Stimulated activated effector memory CD8-positive, alpha-beta T cell treated with anti-CD3 and anti-CD28 coated beads, Interleukin-12 subunit alpha, Interleukin-12 subunit beta, amount 100 ng/mL, for 72 hours (primary cell): ENCODE measurements at regions not wholly inside any gene's neighbourhood (a gene's known extent, or its start where the extent isn't known, plus 50 kb on each side); places are given as distances from the start of the nearest gene placed in this dataset.
"Not testable (repeated sequence)": the region's sequence is repeated elsewhere in the genome, so short reads cannot be mapped to it uniquely, and the experiment has no call there.

Experiments used
- ATAC-seq: fragments of 150-1000 bp; cut with Tn5 transposase; 2 replicates; pipeline ENCODE4 v1.10.0; 2021
- DNase-seq, 2 donors: peaks; one replicate each; pipeline ENCODE4 v3.0.0; 2021 to 2022; ENCODE audit warnings: low spot score in 2 of 2
- H3K27ac Mint-ChIP-seq: one replicate; pipeline ENCODE4 v1.8.0; 2022; ENCODE audit warnings: mild to moderate bottlenecking, mixed read lengths
- H3K36me3 Mint-ChIP-seq: one replicate; pipeline ENCODE4 v1.8.0; 2022; ENCODE audit warnings: mild to moderate bottlenecking, mixed read lengths
- H3K4me1 Mint-ChIP-seq: one replicate; pipeline ENCODE4 v1.8.0; 2022; ENCODE audit warnings: mixed read lengths
- H3K4me3 Mint-ChIP-seq: one replicate; pipeline ENCODE4 v1.8.0; 2022; ENCODE audit warnings: mild to moderate bottlenecking, mixed read lengths
- H3K9me3 Mint-ChIP-seq: one replicate; pipeline ENCODE4 v1.8.0; 2022; ENCODE audit warnings: mixed read lengths

GRCh38 chr9:62526306-62526705 is 1336.5 kb downstream of the SPATA31A7 start:
- H3K9me3 Mint-ChIP-seq, H3K27ac Mint-ChIP-seq, ATAC-seq, H3K4me1 Mint-ChIP-seq, DNase-seq, H3K36me3 Mint-ChIP-seq, H3K4me3 Mint-ChIP-seq: not testable (repeated sequence)

GRCh38 chr9:62532162-62532776 is 1342.4 kb downstream of the SPATA31A7 start:
- DNase-seq, H3K36me3 Mint-ChIP-seq, ATAC-seq, H3K27ac Mint-ChIP-seq, H3K9me3 Mint-ChIP-seq, H3K4me1 Mint-ChIP-seq: not testable (repeated sequence)
- H3K4me3 Mint-ChIP-seq: peak overlapping the region; percentile 52

GRCh38 chr9:62532777-62533173 is 1342.9 kb downstream of the SPATA31A7 start:
- not testable (repeated sequence) for H3K27ac Mint-ChIP-seq, H3K4me1 Mint-ChIP-seq, DNase-seq, ATAC-seq, H3K36me3 Mint-ChIP-seq, H3K9me3 Mint-ChIP-seq
- H3K4me3 Mint-ChIP-seq: peak overlapping the region; percentile 52

- not testable (repeated sequence) for H3K9me3 Mint-ChIP-seq, DNase-seq, H3K4me3 Mint-ChIP-seq, H3K4me1 Mint-ChIP-seq, H3K36me3 Mint-ChIP-seq, H3K27ac Mint-ChIP-seq, ATAC-seq
Measured at GRCh38 chr9:62550539-62550938, 1360.7 kb downstream of the SPATA31A7 start.

- not testable (repeated sequence) for ATAC-seq, H3K4me3 Mint-ChIP-seq, H3K27ac Mint-ChIP-seq, H3K36me3 Mint-ChIP-seq, H3K4me1 Mint-ChIP-seq, H3K9me3 Mint-ChIP-seq, DNase-seq
Measured at GRCh38 chr9:62560603-62561002, 1370.8 kb downstream of the SPATA31A7 start.

- ATAC-seq, H3K36me3 Mint-ChIP-seq, H3K27ac Mint-ChIP-seq, DNase-seq, H3K4me3 Mint-ChIP-seq, H3K9me3 Mint-ChIP-seq, H3K4me1 Mint-ChIP-seq: not testable (repeated sequence)
Measured at GRCh38 chr9:62565132-62565531, 1375.3 kb downstream of the SPATA31A7 start.

- not testable (repeated sequence) for DNase-seq, H3K36me3 Mint-ChIP-seq, H3K9me3 Mint-ChIP-seq, H3K4me1 Mint-ChIP-seq, H3K4me3 Mint-ChIP-seq, ATAC-seq, H3K27ac Mint-ChIP-seq
Measured at GRCh38 chr9:62566430-62566829, 1376.6 kb downstream of the SPATA31A7 start.

- not testable (repeated sequence) for H3K36me3 Mint-ChIP-seq, H3K4me3 Mint-ChIP-seq, H3K27ac Mint-ChIP-seq, H3K4me1 Mint-ChIP-seq, H3K9me3 Mint-ChIP-seq, ATAC-seq, DNase-seq
Measured at GRCh38 chr9:62597128-62597527, 1407.3 kb downstream of the SPATA31A7 start.
